ENCODE measurements at regions not wholly inside any gene's neighbourhood (a gene's known extent, or its start where the extent isn't known, plus 50 kb on each side); places are given as distances from the start of the nearest gene placed in this dataset.

GRCh38 chr3:31462050-31462569 lies 70.6 kb upstream of the STT3B start:
- Mint-ChIP-seq H3K4me3 (no peak overlapping the region), H3K27me3 (no peaks in the 10 kb centered on the region), H3K4me1 (peaks cover 14% of the 10 kb centered on the region), H3K36me3 (ENCODE audit: low read depth) (no peaks in the 10 kb centered on the region), H3K9me3 (no peaks in the 10 kb centered on the region), H3K27ac (peak overlapping the region; percentile 62)
- ChIA-PET POLR2A (interaction anchor here (0.9 to 4.1 kb wide), 4 partner anchors 20 to 236 kb away, joined by 3 to 35 read pairs (median 4); partner anchors contain the start of gene STT3B), CTCF (interaction anchor here (0.6 to 1.5 kb wide), 2 partner anchors 12 to 966 kb away, joined by 3 to 4 read pairs; no protein-coding TSS in a partner anchor)
- DNase-seq = peak; percentile 32

- H3K4me1 Mint-ChIP-seq = peaks cover 14% of the 10 kb centered on the region
- H3K36me3 Mint-ChIP-seq (ENCODE audit: low read depth) = no peaks in the 10 kb centered on the region
- no peak overlapping the region for H3K27ac Mint-ChIP-seq
- no peak for DNase-seq
- no peaks in the 10 kb centered on the region for H3K27me3 Mint-ChIP-seq
- peaks cover 3% of the 10 kb centered on the region for H3K9me3 Mint-ChIP-seq
- H3K4me3 Mint-ChIP-seq = no peak overlapping the region
- POLR2A ChIA-PET = interaction anchor here (1.4 kb wide), 1 partner anchor 67 kb away, joined by 7 read pairs; the partner anchor contains the start of gene STT3B
- CTCF ChIA-PET = interaction anchor here (0.6 to 1.1 kb wide), 2 partner anchors 17 to 18 kb away, joined by 3 to 4 read pairs; no protein-coding TSS in a partner anchor
Observed at GRCh38 chr3:31465999-31466398, 66.7 kb upstream of the STT3B start.

GRCh38 chr3:31466866-31467265 lies 65.9 kb upstream of the STT3B start:
- H3K9me3 Mint-ChIP-seq = peaks cover 6% of the 10 kb centered on the region
- peaks cover 2% of the 10 kb centered on the region for H3K27me3 Mint-ChIP-seq
- DNase-seq = no peak
- CTCF ChIA-PET = interaction anchor here (0.6 kb wide), 1 partner anchor 18 kb away, joined by 3 read pairs; no protein-coding TSS in a partner anchor
- no peak overlapping the region for H3K4me3 Mint-ChIP-seq
- H3K4me1 Mint-ChIP-seq = peaks cover 11% of the 10 kb centered on the region
- H3K36me3 Mint-ChIP-seq (ENCODE audit: low read depth) = peaks cover 1% of the 10 kb centered on the region
- no peak overlapping the region for H3K27ac Mint-ChIP-seq
- POLR2A ChIA-PET = interaction anchor here (1.4 kb wide), 1 partner anchor 66 kb away, joined by 7 read pairs; the partner anchor contains the start of gene STT3B

- no peak for DNase-seq
- POLR2A ChIA-PET = interaction anchor here (0.9 kb wide), 1 partner anchor 63 kb away, joined by 3 read pairs; no protein-coding TSS in a partner anchor
- Mint-ChIP-seq H3K27me3 (peaks cover 2% of the 10 kb centered on the region), H3K36me3 (ENCODE audit: low read depth) (peaks cover 7% of the 10 kb centered on the region), H3K4me3 (no peak overlapping the region), H3K27ac (no peak overlapping the region), H3K9me3 (peaks cover 16% of the 10 kb centered on the region), H3K4me1 (peaks cover 7% of the 10 kb centered on the region)
- CTCF ChIA-PET = no interaction called here
Observed at GRCh38 chr3:31468433-31468832, 64.3 kb upstream of the STT3B start.

- no peak for DNase-seq
- H3K4me1 Mint-ChIP-seq = peaks cover 7% of the 10 kb centered on the region
- H3K27me3 Mint-ChIP-seq = peaks cover 2% of the 10 kb centered on the region
- ChIA-PET CTCF (no interaction called here), POLR2A (interaction anchor here (1.1 kb wide), 1 partner anchor 63 kb away, joined by 3 read pairs; the partner anchor contains the start of gene STT3B)
- no peak overlapping the region for H3K27ac Mint-ChIP-seq
- no peak overlapping the region for H3K4me3 Mint-ChIP-seq
- peaks cover 22% of the 10 kb centered on the region for H3K9me3 Mint-ChIP-seq
- peaks cover 12% of the 10 kb centered on the region for H3K36me3 Mint-ChIP-seq (ENCODE audit: low read depth)
Observed at GRCh38 chr3:31469385-31469784, 63.3 kb upstream of the STT3B start.

- peaks cover 25% of the 10 kb centered on the region for H3K9me3 Mint-ChIP-seq
- no peak for DNase-seq
- H3K4me1 Mint-ChIP-seq = peaks cover 7% of the 10 kb centered on the region
- peaks cover 14% of the 10 kb centered on the region for H3K36me3 Mint-ChIP-seq (ENCODE audit: low read depth)
- CTCF ChIA-PET = no interaction called here
- POLR2A ChIA-PET = no interaction called here
- H3K27ac Mint-ChIP-seq = no peak overlapping the region
- peaks cover 8% of the 10 kb centered on the region for H3K27me3 Mint-ChIP-seq
- no peak overlapping the region for H3K4me3 Mint-ChIP-seq
Observed at GRCh38 chr3:31472479-31473390, 60.0 kb upstream of the STT3B start.

GRCh38 chr3:31476209-31476608 lies 56.5 kb upstream of the STT3B start:
- DNase-seq = no peak
- Mint-ChIP-seq H3K27me3 (peaks cover 16% of the 10 kb centered on the region), H3K27ac (no peak overlapping the region), H3K36me3 (ENCODE audit: low read depth) (peaks cover 17% of the 10 kb centered on the region), H3K4me1 (peaks cover 7% of the 10 kb centered on the region), H3K9me3 (peaks cover 36% of the 10 kb centered on the region), H3K4me3 (no peak overlapping the region)
- ChIA-PET POLR2A (no interaction called here), CTCF (no interaction called here)

- peaks cover 14% of the 10 kb centered on the region for H3K27me3 Mint-ChIP-seq
- H3K4me3 Mint-ChIP-seq = no peak overlapping the region
- DNase-seq = no peak
- peaks cover 5% of the 10 kb centered on the region for H3K36me3 Mint-ChIP-seq (ENCODE audit: low read depth)
- ChIA-PET POLR2A (no interaction called here), CTCF (no interaction called here)
- H3K27ac Mint-ChIP-seq = no peak overlapping the region
- H3K9me3 Mint-ChIP-seq = peaks cover 17% of the 10 kb centered on the region
- no peaks in the 10 kb centered on the region for H3K4me1 Mint-ChIP-seq
Observed at GRCh38 chr3:31479431-31479830, 53.3 kb upstream of the STT3B start.

- peaks cover 11% of the 10 kb centered on the region for H3K27me3 Mint-ChIP-seq
- peaks cover 17% of the 10 kb centered on the region for H3K9me3 Mint-ChIP-seq
- no peak for DNase-seq
- no peak overlapping the region for H3K27ac Mint-ChIP-seq
- H3K36me3 Mint-ChIP-seq (ENCODE audit: low read depth) = peaks cover 5% of the 10 kb centered on the region
- H3K4me1 Mint-ChIP-seq = peaks cover 2% of the 10 kb centered on the region
- ChIA-PET POLR2A (no interaction called here), CTCF (no interaction called here)
- no peak overlapping the region for H3K4me3 Mint-ChIP-seq
Observed at GRCh38 chr3:31481697-31482096, 51.0 kb upstream of the STT3B start.

- Mint-ChIP-seq H3K4me3 (no peak overlapping the region), H3K9me3 (peaks cover 15% of the 10 kb centered on the region), H3K27me3 (peaks cover 9% of the 10 kb centered on the region), H3K36me3 (ENCODE audit: low read depth) (peaks cover 4% of the 10 kb centered on the region), H3K27ac (no peak overlapping the region), H3K4me1 (peaks cover 2% of the 10 kb centered on the region)
- CTCF ChIA-PET = no interaction called here
- no peak for DNase-seq
- POLR2A ChIA-PET = interaction anchor here (1.0 kb wide), 1 partner anchor 12 kb away, joined by 3 read pairs; no protein-coding TSS in a partner anchor
Observed at GRCh38 chr3:31482493-31483200, 50.1 kb upstream of the STT3B start.

Data from activated CD4-positive, alpha-beta memory T cell treated with anti-CD3 and anti-CD28 coated beads, Interleukin-2, amount 10 ng/mL, durations not matched to agents 7 days and 5 days (primary cell).